Occipital lobe (tissue), 1 donor: ENCODE measurements at regions not wholly inside any gene's neighbourhood (a gene's known extent, or its start where the extent isn't known, plus 50 kb on each side); places are given as distances from the start of the nearest gene placed in this dataset.

Experiments used
- DNase-seq: peaks from one replicate; lab custom pipeline; 2025; lab: John Stamatoyannopoulos, UW

DNA sequence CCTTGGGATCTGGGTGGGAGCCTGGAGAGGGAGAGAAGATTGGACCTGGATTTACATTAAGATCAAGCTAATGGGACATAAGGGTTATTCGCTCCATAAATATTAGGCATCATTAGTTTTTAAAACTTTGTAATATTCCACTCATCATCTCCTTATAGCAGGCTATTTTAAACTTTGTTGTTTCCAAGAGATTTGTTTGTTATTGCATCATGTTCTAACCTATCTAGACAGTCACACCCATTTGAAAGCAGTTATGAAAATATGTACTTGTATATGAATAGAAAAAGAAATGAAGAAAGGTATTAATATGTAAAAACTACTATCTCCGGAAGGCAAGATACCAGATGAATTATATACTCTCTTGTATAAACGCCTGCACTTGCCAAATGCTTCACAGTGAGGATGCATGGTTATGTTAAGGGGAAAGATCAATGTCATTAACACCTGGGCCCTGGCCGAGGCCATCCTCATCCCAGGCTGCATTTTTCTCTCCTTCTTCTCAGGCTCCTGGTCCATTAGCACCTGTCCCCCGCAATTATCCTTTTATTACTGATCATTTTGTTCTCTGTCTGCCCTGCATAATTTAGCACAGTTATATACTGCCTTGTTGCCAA lies 468.2 kb downstream of the MATN1 start:
- DNase-seq, result no peak

- DNase-seq, result no peak
Observed at GRCh38 chr1:30253807-30254440, 469.5 kb downstream of the MATN1 start.

GRCh38 chr1:30253361-30253760 lies 470.0 kb downstream of the MATN1 start:
- DNase-seq, result no peak

DNA sequence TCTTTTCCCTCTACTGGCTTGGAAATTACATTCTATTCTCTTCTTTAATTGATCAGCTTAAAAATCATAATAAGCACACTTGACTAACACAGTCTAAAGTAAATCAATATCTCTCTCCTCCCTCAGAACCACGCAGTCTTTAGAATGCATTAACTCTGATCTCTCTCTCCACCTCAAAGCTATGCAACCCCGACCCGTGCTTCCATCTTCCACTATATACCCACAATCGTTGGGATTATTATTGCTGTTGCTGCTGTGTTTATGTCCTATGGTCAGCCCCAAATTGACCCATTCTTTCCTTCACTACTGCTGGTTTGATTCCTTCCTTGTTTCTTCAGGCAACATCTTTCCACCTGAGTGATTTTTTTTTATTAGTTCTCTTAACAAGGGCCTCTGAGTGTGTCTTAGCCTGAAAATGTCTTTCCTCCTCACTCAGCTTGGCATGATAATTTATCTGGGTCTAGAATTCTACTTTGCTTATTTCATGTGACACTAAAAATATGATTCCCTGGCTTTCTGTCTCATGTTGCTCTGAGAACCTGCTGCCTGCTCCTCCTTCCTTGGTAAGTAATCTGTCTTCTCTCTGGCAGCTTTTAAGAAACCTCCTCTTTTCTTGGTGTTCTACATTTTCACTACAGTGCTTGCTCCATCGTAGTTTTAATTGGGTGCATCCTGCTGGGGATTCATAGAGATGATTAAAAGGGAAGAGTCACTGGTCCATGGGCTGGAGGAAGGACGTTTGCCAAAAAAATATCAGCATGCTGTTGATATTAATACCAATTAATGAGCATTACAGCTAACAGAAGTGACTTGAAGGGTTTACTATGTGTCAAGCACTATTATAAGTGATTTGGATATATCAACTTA lies 472.2 kb downstream of the MATN1 start:
- DNase-seq, result no peak

- no peak for DNase-seq
Observed at GRCh38 chr1:30250338-30250983, 472.9 kb downstream of the MATN1 start.

GRCh38 chr1:30249446-30250337 lies 473.7 kb downstream of the MATN1 start:
- DNase-seq, result no peak

GRCh38 chr1:30248774-30249173 lies 474.6 kb downstream of the MATN1 start:
- DNase-seq, result no peak

GRCh38 chr1:30248373-30248772 lies 475.0 kb downstream of the MATN1 start:
- DNase-seq, result no peak

DNA sequence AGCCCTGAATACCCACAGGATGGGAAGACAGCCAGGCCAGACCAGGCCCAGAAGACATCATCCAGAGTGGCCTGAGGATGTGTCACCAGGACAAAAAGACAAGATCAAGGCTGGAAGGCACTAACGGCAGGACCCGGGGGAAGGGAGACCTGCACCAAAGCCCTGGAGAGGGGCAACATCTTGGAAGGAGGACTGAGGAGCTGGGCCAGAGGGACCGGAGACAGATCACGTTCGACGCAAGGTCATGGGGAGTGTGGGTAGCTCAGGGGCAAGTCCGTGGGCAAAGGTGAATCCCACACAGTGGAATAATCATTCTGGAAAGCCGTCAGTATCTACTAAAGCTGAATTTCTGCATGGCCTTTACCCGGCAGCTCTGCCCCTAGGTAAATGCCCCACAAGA lies 478.6 kb downstream of the MATN1 start:
- no peak for DNase-seq

GRCh38 chr1:30242722-30243457 lies 480.5 kb downstream of the MATN1 start:
- DNase-seq, result no peak

- DNase-seq, result no peak
Observed at GRCh38 chr1:30242168-30242567, 481.2 kb downstream of the MATN1 start.

DNA sequence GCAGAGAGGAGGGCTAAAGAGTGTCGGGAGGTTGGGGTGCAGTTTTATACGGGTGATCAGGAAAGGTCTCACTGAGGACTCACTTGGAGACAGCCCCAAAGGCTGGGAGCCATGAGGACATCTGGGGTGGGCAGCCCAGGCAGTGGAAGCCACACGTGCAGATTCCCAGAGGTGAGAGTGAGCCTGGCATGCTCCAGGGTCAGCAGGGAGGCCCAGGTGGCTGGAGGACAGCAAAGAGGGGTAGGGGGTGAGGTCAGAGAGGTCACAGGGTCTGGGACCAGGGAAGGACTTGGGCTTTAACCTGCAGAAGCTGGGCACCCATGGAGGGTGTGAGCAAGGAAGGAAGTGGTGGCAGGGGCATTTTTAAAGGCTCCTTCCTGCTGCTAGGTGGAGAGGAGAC lies 481.7 kb downstream of the MATN1 start:
- DNase-seq, result no peak

- DNase-seq, result no peak
Observed at GRCh38 chr1:30234091-30234490, 489.3 kb downstream of the MATN1 start.

GRCh38 chr1:30232288-30232899 lies 491.0 kb downstream of the MATN1 start:
- no peak for DNase-seq

- no peak for DNase-seq
Observed at GRCh38 chr1:30229960-30230359, 493.4 kb downstream of the MATN1 start.

DNA sequence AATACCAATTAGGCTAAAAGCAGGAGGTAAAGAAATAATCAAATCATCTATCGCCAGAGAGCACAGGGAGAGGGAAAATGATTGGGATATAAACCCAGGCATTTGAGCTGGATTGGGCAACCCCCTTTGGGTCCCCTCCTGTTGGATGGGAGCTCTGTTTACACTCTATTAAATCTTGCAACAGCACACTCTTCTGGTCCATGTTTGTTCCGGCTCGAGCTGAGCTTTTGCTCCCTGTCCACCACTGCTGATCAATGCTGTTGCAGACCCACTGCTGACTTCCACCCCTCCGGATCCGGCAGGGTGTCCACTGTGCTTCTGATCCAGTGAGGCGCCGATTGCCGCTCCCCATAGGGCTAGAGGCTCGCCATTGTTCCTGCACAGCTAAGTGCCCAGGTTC lies 493.8 kb downstream of the MATN1 start:
- DNase-seq, result no peak

DNA sequence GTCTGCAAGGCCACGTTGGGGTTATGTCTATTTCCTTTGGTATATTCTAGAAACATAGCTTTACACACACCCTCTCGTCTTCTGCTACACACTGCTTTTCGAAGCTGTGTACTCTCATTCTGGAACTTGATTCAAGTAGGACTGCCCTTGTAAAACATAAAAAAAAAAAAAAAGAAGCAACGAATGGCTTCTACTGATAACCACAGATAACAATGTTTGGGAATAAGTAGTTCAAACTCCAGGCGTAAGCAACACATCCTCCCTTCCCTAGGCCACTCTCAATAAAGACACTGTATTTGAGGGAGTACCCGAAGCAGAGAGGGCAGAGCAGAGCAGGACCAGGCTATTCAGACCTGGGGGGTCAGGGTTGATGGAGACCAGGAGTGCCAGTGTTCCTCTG lies 496.7 kb downstream of the MATN1 start:
- DNase-seq, result no peak

DNA sequence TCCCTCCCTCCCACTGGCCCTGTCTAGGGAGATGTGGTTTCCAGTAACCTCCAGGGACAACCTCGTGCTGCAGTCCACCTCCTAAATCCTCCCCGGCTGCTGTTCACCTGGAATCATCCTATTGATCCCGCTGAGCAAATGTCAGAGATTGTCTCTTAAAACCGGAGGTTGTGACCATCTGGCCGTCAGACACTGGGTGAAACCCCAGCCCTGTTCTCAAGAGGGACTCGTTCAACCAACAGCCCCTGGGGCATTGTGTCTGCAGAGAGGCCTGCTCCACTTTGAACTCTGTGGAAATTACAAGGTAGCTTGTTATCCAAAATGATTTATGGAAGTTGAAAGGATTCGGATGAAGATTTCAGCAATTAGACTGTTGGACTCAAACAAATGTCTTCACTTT lies 498.0 kb downstream of the MATN1 start:
- no peak for DNase-seq

GRCh38 chr1:30219675-30220074 lies 503.7 kb downstream of the MATN1 start:
- DNase-seq, result no peak

- no peak for DNase-seq
Observed at GRCh38 chr1:30218438-30218837, 504.9 kb downstream of the MATN1 start.
